ENCODE measurements at regions not wholly inside any gene's neighbourhood (a gene's known extent, or its start where the extent isn't known, plus 50 kb on each side); places are given as distances from the start of the nearest gene placed in this dataset.

DNA sequence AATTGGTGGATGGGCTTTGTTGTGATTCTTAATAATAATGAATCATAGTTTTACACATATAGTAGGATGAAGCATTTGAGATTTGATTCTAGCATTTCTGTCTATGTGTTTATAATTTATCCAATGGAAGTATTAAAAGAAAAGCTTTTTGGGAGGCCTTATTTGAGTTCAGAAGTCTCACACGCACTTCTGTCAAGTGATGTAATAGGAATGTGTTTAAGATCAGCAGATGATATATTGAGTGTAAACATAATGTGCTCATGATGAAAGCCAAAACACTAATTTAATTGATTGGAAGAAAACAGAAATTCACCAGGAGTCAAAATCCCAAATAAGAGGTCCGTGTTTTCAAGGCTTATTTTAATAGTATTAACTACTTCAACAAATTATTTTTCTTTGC is 435.6 kb upstream of the HSF2 start:
- peaks cover 0 to 4% of the 10 kb centered on the region in 2 donors for H3K4me1 ChIP-seq
- H3K36me3 ChIP-seq: no peaks in the 10 kb centered on the region
- no peak overlapping the region for H3K27ac ChIP-seq
- no peaks in the 10 kb centered on the region for H3K27me3 ChIP-seq
- no peak for DNase-seq (ENCODE audit: low spot score)
- no peaks in the 10 kb centered on the region for H3K9me3 ChIP-seq
- no peak overlapping the region for H3K4me3 ChIP-seq
- TF ChIP-seq, protein P1, sequence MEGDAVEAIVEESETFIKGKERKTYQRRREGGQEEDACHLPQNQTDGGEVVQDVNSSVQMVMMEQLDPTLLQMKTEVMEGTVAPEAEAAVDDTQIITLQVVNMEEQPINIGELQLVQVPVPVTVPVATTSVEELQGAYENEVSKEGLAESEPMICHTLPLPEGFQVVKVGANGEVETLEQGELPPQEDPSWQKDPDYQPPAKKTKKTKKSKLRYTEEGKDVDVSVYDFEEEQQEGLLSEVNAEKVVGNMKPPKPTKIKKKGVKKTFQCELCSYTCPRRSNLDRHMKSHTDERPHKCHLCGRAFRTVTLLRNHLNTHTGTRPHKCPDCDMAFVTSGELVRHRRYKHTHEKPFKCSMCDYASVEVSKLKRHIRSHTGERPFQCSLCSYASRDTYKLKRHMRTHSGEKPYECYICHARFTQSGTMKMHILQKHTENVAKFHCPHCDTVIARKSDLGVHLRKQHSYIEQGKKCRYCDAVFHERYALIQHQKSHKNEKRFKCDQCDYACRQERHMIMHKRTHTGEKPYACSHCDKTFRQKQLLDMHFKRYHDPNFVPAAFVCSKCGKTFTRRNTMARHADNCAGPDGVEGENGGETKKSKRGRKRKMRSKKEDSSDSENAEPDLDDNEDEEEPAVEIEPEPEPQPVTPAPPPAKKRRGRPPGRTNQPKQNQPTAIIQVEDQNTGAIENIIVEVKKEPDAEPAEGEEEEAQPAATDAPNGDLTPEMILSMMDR (IDR thresholded peaks at IDR 0.05): no peak

DNA sequence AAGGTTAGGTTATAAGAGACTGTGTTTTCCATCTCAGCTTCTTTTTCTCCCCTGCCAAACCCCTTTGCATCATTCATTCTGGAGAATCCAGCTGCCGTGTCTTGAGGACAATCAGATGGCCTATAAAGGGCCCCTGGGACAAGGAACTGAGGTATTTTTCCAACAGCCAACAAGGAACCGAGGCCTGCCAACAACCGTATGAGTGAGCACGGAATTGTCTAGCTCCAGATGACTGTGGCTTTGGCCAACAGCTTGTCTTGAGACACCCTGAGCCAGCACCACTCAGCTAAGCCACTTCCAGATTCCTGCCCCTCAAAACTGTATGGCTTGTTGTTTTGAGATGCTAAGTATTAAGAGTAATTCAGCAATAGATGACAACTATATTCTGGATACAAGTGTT is 433.7 kb upstream of the HSF2 start:
- Histone ChIP-seq H3K36me3 (no peaks in the 10 kb centered on the region), H3K27me3 (no peaks in the 10 kb centered on the region), H3K27ac (no peak overlapping the region), H3K4me3 (no peak overlapping the region), H3K4me1 (peaks cover 0 to 4% of the 10 kb centered on the region in 2 donors), H3K9me3 (no peaks in the 10 kb centered on the region)
- TF ChIP-seq, protein P1 (IDR thresholded peaks at IDR 0.05): no peak
- DNase-seq (ENCODE audit: low spot score): no peak

DNA sequence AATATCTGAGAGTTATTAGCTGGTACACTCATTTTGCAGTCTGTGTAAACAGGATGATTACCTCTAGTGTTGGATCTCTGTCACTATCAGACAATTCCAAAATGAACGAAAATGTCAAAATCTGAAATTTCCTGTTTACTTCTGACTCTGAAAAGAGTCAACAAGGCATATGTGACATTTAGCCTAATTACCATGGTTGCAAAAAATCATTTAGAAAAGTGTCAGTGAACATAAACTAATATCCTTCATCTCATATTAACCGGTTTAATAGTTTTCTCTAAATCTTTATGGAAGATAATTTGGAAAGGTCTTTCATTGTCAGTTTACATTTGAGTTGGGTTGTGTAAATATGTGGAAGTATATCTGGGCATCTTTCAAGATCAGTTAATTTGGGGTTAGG is 431.8 kb upstream of the HSF2 start:
- Histone ChIP-seq H3K27me3 (no peaks in the 10 kb centered on the region), H3K9me3 (no peaks in the 10 kb centered on the region), H3K4me3 (no peak overlapping the region), H3K27ac (no peak overlapping the region), H3K36me3 (no peaks in the 10 kb centered on the region), H3K4me1 (peaks cover 0 to 4% of the 10 kb centered on the region in 2 donors)
- TF ChIP-seq, protein P1 (IDR thresholded peaks at IDR 0.05): no peak
- no peak for DNase-seq (ENCODE audit: low spot score)

DNA sequence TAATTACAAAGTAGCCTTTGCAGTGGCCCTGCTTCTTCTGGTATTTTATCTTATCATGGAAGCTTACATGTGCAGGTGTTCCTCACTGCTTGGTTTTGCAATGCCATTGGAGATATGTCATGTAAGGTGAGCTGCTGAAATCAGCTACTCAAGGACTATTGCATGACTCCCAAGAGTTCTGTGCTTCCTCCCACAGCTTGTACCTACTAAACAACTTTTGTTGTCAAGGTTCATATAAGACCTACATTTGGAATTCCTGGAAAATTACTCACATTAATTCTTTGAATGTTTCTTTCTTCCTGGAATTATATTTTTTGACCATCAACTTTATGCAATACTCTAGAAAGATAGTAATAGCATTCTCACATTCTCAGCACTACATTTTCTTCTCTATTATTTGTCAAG is 427.5 kb upstream of the HSF2 start:
- Histone ChIP-seq H3K4me1 (peaks cover 0 to 4% of the 10 kb centered on the region in 2 donors), H3K36me3 (no peaks in the 10 kb centered on the region), H3K4me3 (no peak overlapping the region), H3K27ac (no peak overlapping the region), H3K9me3 (peaks cover 0 to 8% of the 10 kb centered on the region in 2 donors), H3K27me3 (no peaks in the 10 kb centered on the region)
- no peak for DNase-seq (ENCODE audit: low spot score)
- TF ChIP-seq, protein P1 (IDR thresholded peaks at IDR 0.05): no peak

DNA sequence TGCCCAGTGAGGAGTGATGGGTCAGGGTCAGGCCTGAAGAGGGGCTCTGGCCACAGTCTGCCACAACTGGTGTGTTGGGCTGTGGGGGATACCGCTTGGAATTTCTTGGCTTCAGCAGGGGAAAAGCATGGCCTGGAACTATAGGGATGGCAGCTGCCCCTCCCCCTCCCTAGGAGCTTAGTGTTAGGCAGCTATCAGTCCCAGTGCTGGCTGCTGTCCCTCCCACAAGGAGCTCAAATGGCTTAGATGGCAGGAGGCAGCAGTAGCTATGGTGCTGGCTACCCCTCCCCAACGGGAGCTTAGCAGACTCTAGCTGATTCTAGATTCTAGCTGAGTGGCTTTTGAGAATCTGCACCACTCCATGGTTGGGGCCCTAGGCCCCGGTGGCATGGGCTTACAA is 414.5 kb upstream of the HSF2 start:
- Histone ChIP-seq H3K27me3 (no peaks in the 10 kb centered on the region), H3K36me3 (no peaks in the 10 kb centered on the region), H3K4me3 (no peak overlapping the region), H3K4me1 (no peaks in the 10 kb centered on the region), H3K27ac (no peak overlapping the region), H3K9me3 (no peaks in the 10 kb centered on the region)
- no peak for DNase-seq (ENCODE audit: low spot score)
- TF ChIP-seq, protein P1 (IDR thresholded peaks at IDR 0.05): no peak

DNA sequence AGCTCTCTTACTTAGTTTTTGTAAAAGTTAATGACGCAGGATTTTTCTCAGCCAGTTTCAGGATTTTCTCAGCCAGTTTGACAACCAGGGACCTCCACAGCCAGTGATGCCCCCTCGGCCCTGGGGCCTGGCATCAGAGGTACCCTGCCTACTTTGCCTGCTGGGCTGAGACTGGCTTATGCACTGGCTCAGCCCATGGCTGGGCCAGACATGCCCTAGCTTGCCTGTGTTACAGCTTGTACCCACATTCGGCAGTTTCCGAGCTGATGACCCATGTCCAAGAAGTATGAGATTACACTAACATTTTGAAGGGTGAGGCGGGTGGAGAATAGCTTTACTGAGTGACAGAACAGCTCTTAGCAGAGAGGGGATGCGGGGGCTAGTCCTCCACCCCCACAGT is 406.1 kb upstream of the HSF2 start:
- H3K4me3 ChIP-seq: no peak overlapping the region
- no peak for DNase-seq (ENCODE audit: low spot score)
- H3K9me3 ChIP-seq: no peaks in the 10 kb centered on the region
- no peaks in the 10 kb centered on the region for H3K27me3 ChIP-seq
- H3K36me3 ChIP-seq: no peaks in the 10 kb centered on the region
- H3K27ac ChIP-seq: no peak overlapping the region
- TF ChIP-seq, protein P1 (IDR thresholded peaks at IDR 0.05): no peak
- H3K4me1 ChIP-seq: no peaks in the 10 kb centered on the region
